ENCODE measurements at regions not wholly inside any gene's neighbourhood (a gene's known extent, or its start where the extent isn't known, plus 50 kb on each side); places are given as distances from the start of the nearest gene placed in this dataset.

GRCh38 chr4:67109276-67109675 lies 436.0 kb downstream of the CENPC start:
- DNase-seq: no peak

- no peak for DNase-seq
These were observed 438.3 kb downstream of the CENPC start for GRCh38 chr4:67106861-67107460.

GRCh38 chr4:67104145-67104544 lies 441.2 kb downstream of the CENPC start:
- DNase-seq: no peak

- no peak for DNase-seq
These were observed 442.1 kb downstream of the CENPC start for GRCh38 chr4:67103001-67103747.

- DNase-seq: no peak
These were observed 443.7 kb downstream of the CENPC start for GRCh38 chr4:67101612-67102011.

DNA sequence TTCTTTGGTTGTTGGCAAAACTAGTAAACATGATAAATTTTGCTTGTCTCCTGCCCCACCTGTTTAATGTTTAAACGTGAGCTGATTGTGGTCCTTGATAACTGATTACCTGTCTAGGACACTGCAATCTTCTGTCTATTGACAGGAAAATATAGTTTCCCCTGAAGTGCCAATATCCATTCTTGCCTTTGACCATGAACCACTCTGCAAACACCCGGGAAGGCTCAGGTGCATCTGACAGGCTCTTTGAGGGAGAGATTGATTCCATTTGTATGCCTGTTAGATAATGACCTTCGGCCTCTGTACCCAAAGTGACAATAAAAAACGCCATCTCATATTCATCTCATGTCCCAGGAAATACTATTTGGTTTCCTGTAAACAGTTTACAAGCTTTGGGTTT lies 453.0 kb downstream of the CENPC start:
- no peak for DNase-seq

DNA sequence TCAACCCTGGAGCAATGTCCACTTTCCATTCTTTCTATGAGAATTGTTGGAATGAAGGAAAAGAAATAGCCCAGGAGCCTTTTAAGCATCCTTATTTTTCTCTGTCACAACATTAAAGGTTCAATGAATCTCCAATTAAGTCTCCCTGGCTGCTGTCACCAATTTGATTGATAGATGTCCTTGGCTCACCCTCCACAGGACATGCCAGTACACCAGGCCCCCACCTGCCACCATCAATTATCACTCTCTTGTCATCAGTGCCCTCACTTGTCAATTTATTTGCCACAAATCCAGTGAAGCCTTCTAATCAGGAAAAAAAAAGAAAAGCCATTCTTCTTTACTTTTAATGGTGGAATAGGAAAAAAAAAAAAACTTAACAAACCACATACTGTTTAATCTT lies 453.6 kb downstream of the CENPC start:
- DNase-seq: no peak

GRCh38 chr4:67087897-67088296 lies 457.4 kb downstream of the CENPC start:
- DNase-seq: no peak

GRCh38 chr4:67084783-67085182 lies 460.5 kb downstream of the CENPC start:
- DNase-seq: no peak

- no peak for DNase-seq
These were observed 461.8 kb downstream of the CENPC start for GRCh38 chr4:67083496-67083895.

- DNase-seq: no peak
These were observed 462.6 kb downstream of the CENPC start for GRCh38 chr4:67082746-67083145.

DNA sequence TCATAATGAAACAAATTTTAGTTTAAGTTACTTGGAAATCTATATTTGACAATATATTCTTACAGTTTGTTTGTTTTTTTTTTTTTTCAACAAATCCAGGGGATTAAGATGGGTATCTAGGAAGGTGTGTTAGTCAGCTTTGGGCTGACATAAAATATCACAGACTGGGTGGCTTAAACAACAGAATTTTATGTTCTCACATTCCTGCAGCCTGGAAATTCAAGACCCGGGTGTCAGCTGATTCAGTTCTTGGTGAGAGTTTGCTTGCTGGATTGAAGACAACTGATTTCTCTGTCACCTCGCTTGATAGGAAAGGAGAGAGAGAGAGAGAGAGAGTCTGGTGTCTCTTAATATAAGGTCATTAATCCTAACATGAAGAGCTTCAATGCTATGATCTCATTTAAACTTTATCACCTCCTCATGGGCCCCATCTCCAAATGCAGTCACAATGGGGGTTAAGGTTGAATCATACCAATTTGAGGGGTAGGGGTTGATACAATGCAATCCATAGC lies 465.2 kb downstream of the CENPC start:
- no peak for DNase-seq

GRCh38 chr4:67071641-67072040 lies 473.7 kb downstream of the CENPC start:
- no peak for DNase-seq

DNA sequence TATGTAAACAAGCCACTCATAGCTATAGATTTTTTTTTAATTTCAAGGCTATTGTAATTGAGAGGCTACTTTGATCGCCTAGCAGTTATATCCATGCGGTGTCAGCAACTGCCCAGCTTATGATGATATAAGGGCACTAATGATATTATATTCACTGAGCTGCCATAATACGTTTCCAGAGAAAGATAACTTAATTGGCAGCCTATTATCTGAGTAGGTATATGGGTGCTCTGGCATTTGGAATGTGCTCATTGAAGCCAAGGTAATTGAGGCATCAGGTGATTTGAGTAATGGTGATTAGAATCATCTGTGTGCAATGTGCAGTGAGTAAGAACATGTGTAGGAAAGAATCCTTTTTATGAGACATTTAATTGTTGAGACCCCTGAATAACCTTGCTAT lies 490.0 kb downstream of the CENPC start:
- no peak for DNase-seq

DNA sequence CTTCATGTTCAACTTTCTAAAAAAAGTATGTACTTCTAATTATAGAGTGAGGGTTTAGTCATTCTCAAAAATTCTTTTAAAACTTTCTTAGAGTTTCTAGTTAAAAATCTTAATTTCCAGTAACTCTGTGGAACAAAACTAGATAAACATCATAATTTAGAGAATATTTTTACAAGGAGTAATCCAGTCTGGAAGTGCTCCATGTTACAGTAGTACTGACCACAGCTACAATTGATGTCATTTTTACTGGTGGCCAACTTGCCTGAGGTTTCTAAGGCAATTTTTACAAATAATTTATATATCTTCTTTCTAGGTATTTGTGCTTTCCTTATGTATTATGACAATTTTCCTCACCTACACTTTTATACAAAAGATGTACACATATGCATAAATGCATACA lies 490.4 kb downstream of the CENPC start:
- DNase-seq: no peak

DNA sequence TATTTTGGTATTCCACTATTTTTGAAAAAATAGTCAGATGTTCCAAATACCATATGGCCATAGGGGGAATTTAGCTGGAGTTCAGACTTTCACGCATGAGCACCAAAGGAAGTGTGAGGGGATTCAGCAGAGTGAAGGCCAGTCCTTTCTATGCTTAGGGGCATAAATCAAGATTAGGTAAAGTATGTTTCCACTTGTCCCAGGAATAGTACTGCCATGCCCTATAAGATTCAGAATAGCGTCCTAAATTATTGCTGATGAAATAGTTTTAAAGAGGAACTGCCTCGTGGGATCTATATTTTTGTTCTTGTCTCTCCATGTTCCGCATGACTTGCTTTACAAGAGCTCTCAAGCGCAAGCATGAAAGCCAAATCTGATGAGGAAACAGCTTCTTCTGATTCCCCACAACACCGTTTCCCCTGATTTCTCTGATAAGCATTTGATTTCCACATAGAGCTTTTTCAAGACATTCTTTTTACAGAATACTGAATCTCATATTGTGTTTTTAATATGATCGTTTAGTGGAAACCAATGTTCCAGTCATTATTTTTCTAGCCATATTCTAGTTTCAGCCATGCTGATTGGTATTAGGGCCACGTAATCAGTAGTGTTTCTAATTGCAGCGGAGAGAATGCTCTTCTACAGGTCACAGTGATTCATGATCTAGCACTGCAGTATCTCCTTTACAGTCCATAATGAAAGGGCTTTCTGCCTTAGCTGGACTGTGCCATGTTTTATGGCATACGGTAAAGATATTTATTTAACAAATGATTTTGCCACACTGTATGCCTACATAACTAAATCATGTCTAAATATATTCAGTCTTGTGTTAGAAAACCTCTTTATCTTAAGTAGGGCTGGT lies 492.3 kb downstream of the CENPC start:
- no peak for DNase-seq

GRCh38 chr4:67051000-67051789 lies 494.1 kb downstream of the CENPC start:
- no peak for DNase-seq

- no peak for DNase-seq
These were observed 495.9 kb downstream of the CENPC start for GRCh38 chr4:67049446-67049845.

DNA sequence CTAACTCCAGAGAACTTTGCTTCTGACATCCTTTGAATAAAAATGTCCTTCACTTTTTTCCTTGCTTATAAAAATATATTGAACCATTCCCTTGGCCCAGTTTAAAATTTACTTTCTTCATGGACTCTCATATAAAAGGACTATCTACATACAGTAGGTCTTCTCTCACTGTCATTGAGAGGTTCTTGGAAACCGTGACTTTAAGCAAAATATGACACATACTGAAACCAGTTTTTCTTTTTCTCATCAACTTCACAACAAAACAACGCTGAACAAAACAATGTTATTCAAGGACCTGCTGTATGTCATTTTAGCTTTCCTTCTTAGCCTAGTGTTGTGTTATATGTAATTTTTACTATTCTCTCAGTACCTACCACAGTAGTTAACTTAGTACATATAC lies 496.8 kb downstream of the CENPC start:
- DNase-seq: no peak

- DNase-seq: no peak
These were observed 505.0 kb downstream of the CENPC start for GRCh38 chr4:67040315-67040714.

DNA sequence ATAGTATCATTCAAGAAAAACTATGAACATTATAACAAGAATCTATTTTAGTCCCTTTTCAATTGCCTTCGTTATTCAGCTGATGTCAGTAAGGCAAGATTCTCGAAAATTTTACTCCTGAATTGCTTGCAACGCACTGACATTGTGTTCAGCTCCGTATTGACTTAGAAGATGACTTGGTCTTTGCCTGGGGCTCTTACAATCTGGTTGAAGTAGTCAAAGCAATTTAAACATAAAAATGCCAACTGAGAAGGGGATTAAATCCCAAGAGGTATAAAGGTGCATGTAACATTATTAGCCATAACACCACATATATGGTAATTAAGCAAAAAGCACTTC lies 507.1 kb downstream of the CENPC start:
- no peak for DNase-seq

- no peak for DNase-seq
These were observed 507.6 kb downstream of the CENPC start for GRCh38 chr4:67037504-67038227.

Measured in skin of body (tissue), 1 donor.